Thyroid gland (tissue), 4 donors: ENCODE measurements at regions not wholly inside any gene's neighbourhood (a gene's known extent, or its start where the extent isn't known, plus 50 kb on each side); places are given as distances from the start of the nearest gene placed in this dataset.

Source experiments
- CTCF ChIP-seq, 6 experiments: fragments of 200-600 bp in 3 of 6; fragments of 450-650 bp in 3 of 6; sonication (generic) in 3 of 6; IDR thresholded peaks; one replicate each; pipeline ENCODE4 v1.5.1; 2016 to 2019; ENCODE audit warnings: antibody characterized with exemption in 6 of 6, mild to moderate bottlenecking in 2 of 6, inconsistent platforms in 1 of 6, moderate library complexity in 1 of 6
- POLR2A ChIP-seq, 2 donors: fragments of 450-650 bp; IDR thresholded peaks; one replicate each; pipeline ENCODE4 v1.6.1; 2017; ENCODE audit warnings: antibody characterized with exemption in 2 of 2, mild to moderate bottlenecking in 2 of 2, moderate library complexity in 1 of 2

DNA sequence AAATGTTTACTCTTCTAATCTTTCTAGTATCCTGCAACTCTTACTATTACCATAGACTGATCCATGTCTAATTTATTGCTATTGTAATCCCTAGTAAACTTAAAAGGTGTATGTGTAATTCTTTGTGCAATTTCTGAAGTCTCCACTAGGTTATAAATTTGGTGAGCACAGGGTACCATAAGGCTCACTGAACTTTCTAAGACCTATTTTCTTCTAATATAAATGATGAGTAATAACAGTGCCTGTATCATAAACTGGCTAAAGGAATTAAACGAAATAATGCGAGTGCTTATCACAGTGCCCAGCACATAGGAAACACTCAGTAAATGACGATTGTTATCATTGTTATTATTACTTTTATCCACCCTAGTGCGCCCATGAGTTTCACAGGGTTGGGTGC lies 119.1 kb downstream of the KLF12 start:
- TF ChIP-seq CTCF (IDR thresholded peaks at IDR 0.05) (no peak), POLR2A (IDR thresholded peaks at IDR 0.05) (no peak)
